Lower leg skin (tissue), 4 donors: ENCODE measurements at regions not wholly inside any gene's neighbourhood (a gene's known extent, or its start where the extent isn't known, plus 50 kb on each side); places are given as distances from the start of the nearest gene placed in this dataset.

Source experiments
- DNase-seq, 2 donors: peaks; one replicate each; pipeline ENCODE4 v3.0.0-alpha.2; 2019; ENCODE audit warnings: low spot score in 2 of 2
- H3K4me3 ChIP-seq: fragments of 200-600 bp; sonication (generic); 2 replicates; pipeline ENCODE4 v1.5.1; 2017; ENCODE audit warnings: mild to moderate bottlenecking, low read depth; ENCODE audit not compliant: poor library complexity, severe bottlenecking
- POLR2A ChIP-seq, 2 donors: fragments of 450-650 bp; IDR thresholded peaks; one replicate each; pipeline ENCODE4 v1.6.1; 2016 to 2017; ENCODE audit warnings: antibody characterized with exemption in 2 of 2, mild to moderate bottlenecking in 1 of 2, moderate library complexity in 1 of 2
- WGBS, 2 donors: methylation state at CpG; one replicate each; pipeline ENCODE4 v1.1.5; 2018; 5-methylcytosine and 5-hydroxymethylcytosine counted together
- intact Hi-C: fragments of 100-400 bp; cut with DNase I; formaldehyde crosslinking; loops from one replicate; pipeline ENCODE4 v1.15.0; 2023; ENCODE audit warnings: low total_unique reads
- TF ChIP-seq, protein P1 (sequence below), 3 donors: fragments of 450-650 bp; IDR thresholded peaks; one replicate each; pipeline ENCODE4 v1.5.1; 2016; ENCODE audit warnings: antibody characterized with exemption in 3 of 3, mild to moderate bottlenecking in 3 of 3, moderate library complexity in 2 of 3

- no peak overlapping the region for H3K4me3 ChIP-seq
- intact Hi-C loops = no loop called here
- DNase-seq = no peak
- WGBS, 2 donors = 95 to 96% methylated on average over 5 of the region's 5 CpGs
- TF ChIP-seq, protein P1, sequence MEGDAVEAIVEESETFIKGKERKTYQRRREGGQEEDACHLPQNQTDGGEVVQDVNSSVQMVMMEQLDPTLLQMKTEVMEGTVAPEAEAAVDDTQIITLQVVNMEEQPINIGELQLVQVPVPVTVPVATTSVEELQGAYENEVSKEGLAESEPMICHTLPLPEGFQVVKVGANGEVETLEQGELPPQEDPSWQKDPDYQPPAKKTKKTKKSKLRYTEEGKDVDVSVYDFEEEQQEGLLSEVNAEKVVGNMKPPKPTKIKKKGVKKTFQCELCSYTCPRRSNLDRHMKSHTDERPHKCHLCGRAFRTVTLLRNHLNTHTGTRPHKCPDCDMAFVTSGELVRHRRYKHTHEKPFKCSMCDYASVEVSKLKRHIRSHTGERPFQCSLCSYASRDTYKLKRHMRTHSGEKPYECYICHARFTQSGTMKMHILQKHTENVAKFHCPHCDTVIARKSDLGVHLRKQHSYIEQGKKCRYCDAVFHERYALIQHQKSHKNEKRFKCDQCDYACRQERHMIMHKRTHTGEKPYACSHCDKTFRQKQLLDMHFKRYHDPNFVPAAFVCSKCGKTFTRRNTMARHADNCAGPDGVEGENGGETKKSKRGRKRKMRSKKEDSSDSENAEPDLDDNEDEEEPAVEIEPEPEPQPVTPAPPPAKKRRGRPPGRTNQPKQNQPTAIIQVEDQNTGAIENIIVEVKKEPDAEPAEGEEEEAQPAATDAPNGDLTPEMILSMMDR (IDR thresholded peaks at IDR 0.05) = no peak
- TF ChIP-seq POLR2A (IDR thresholded peaks at IDR 0.05) = no peak
Measured at GRCh38 chr12:92357584-92358261, 212.1 kb upstream of the BTG1 start.

- intact Hi-C loops = no loop called here
- whole genome bisulfite sequencing, 2 donors = 32 to 41% methylated on average over 2 of the region's 2 CpGs
- TF ChIP-seq, protein P1 (IDR thresholded peaks at IDR 0.05) = no peak
- no peak for TF ChIP-seq POLR2A (IDR thresholded peaks at IDR 0.05)
- H3K4me3 ChIP-seq = no peak overlapping the region
- DNase-seq = no peak
Measured at GRCh38 chr12:92356425-92356824, 210.8 kb upstream of the BTG1 start.

DNA sequence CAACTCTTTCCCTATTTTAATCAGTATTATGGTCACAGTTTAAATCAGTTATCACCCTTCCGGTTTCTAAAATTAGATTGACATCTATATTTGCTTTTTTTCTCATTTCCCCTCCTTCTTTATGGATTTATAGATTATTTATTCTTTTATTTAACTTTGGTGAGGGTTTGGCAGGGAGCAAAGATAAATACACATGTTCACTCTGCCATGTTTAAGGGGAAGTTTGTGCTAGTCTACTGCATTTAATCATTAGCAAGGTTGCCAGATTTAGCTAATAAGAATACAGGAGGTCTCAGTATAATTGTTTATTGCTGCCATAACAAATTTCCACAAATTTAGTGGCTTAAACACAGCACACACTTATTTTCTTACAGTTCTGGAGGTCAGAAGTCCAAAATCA is 204.0 kb upstream of the BTG1 start:
- 85 to 97% methylated on average over 1 of the region's 1 CpG for WGBS, 2 donors
- TF ChIP-seq, protein P1 (IDR thresholded peaks at IDR 0.05) = no peak
- TF ChIP-seq POLR2A (IDR thresholded peaks at IDR 0.05) = no peak
- intact Hi-C loops = no loop called here
- DNase-seq = no peak
- no peak overlapping the region for H3K4me3 ChIP-seq

GRCh38 chr12:92342574-92342973 is 196.9 kb upstream of the BTG1 start:
- intact Hi-C loops = no loop called here
- DNase-seq = no peak
- no peak overlapping the region for H3K4me3 ChIP-seq
- TF ChIP-seq, protein P1 (IDR thresholded peaks at IDR 0.05) = no peak
- no peak for TF ChIP-seq POLR2A (IDR thresholded peaks at IDR 0.05)
- WGBS, 2 donors = 89 to 94% methylated on average over 1 of the region's 1 CpG

GRCh38 chr12:92341065-92341668 is 195.5 kb upstream of the BTG1 start:
- intact Hi-C loops = no loop called here
- no peak for TF ChIP-seq POLR2A (IDR thresholded peaks at IDR 0.05)
- TF ChIP-seq, protein P1 (IDR thresholded peaks at IDR 0.05) = no peak
- WGBS, 2 donors = 47 to 54% methylated on average over 13 of the region's 13 CpGs
- H3K4me3 ChIP-seq = no peak overlapping the region
- peak in 1 of 2 donors; percentile 29 for DNase-seq
